Suprapubic skin (tissue), 3 donors: ENCODE measurements at regions not wholly inside any gene's neighbourhood (a gene's known extent, or its start where the extent isn't known, plus 50 kb on each side); places are given as distances from the start of the nearest gene placed in this dataset.

ENCODE experiments used
- EP300 ChIP-seq: sonication (generic); formaldehyde crosslinking; IDR thresholded peaks from one replicate; pipeline ENCODE4 v1.6.1; 2017; ENCODE audit warnings: antibody characterized with exemption
- TF ChIP-seq, protein P1 (sequence below), 2 donors: fragments of 200-600 bp in 1 of 2; fragments of 450-650 bp in 1 of 2; sonication (generic) in 1 of 2; IDR thresholded peaks; one replicate each; pipeline ENCODE4 v1.5.1; 2016 to 2019; ENCODE audit warnings: antibody characterized with exemption in 2 of 2, mild to moderate bottlenecking in 1 of 2, moderate library complexity in 1 of 2

DNA sequence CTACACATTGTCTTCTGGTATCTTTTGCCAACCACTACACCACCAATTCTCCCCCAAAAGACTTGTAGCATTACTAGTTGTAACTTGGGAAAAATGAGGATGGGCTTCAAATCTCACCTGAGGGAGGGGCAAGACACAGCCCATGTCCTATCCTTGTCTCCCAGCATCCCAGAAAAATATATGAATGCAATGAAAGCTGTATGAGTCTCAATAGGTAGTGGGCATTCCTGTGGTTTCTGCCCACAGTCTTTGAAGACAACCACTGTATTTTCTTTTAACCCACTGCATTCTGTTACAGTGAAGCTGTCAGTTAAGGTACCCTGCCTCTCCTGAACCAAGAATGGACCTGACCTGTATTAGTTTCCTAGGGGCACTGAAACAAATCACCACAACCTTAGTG, 336.2 kb upstream of the TMPO start:
- TF ChIP-seq, protein P1, sequence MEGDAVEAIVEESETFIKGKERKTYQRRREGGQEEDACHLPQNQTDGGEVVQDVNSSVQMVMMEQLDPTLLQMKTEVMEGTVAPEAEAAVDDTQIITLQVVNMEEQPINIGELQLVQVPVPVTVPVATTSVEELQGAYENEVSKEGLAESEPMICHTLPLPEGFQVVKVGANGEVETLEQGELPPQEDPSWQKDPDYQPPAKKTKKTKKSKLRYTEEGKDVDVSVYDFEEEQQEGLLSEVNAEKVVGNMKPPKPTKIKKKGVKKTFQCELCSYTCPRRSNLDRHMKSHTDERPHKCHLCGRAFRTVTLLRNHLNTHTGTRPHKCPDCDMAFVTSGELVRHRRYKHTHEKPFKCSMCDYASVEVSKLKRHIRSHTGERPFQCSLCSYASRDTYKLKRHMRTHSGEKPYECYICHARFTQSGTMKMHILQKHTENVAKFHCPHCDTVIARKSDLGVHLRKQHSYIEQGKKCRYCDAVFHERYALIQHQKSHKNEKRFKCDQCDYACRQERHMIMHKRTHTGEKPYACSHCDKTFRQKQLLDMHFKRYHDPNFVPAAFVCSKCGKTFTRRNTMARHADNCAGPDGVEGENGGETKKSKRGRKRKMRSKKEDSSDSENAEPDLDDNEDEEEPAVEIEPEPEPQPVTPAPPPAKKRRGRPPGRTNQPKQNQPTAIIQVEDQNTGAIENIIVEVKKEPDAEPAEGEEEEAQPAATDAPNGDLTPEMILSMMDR (IDR thresholded peaks at IDR 0.05), result no peak
- no peak for TF ChIP-seq EP300
